K562 (cell line): ENCODE measurements at regions not wholly inside any gene's neighbourhood (a gene's known extent, or its start where the extent isn't known, plus 50 kb on each side); places are given as distances from the start of the nearest gene placed in this dataset.

Source experiments
- ATAC-seq: fragments of 200-7000 bp; cut with Tn5 transposase; 3 replicates; pipeline ENCODE4 v1.9.1; 2020; ENCODE audit warnings: moderate library complexity
- BruUV-seq: library from RNA; stranded (reverse); fragments of 400-500 nt; replicated peaks from 2 replicates; lab custom pipeline; 2021; lab: Mats Ljungman, UMichigan
- CTCF ChIA-PET: fragments of 300-600 bp; formaldehyde crosslinking; extraction: SDS; loops from one replicate; lab custom pipeline; 2021; ENCODE audit warnings: low intra/inter-chr PET ratio; lab: Yijun Ruan, JAX
- POLR2A ChIA-PET: fragments of 300-600, 350-650 bp; sonication (Branson Sonifier 250); formaldehyde crosslinking; extraction: SDS; loops from one replicate; lab custom pipeline; 2021; ENCODE audit warnings: antibody characterized with exemption, inconsistent platforms; lab: Yijun Ruan, JAX
- DNase-seq, 4 experiments: peaks; one replicate each; pipeline versions ENCODE4 v3.0.0 to v3.0.0-alpha.2; 2011 to 2018; ENCODE audit warnings: low spot score in 3 of 4, mixed read lengths in 3 of 4; ENCODE audit errors: extremely low read depth in 1 of 4
- FAIRE-seq: peaks from 2 replicates; lab custom pipeline; 2011; peaks lifted over from hg19 to GRCh38; lab: Jason Lieb, UNC
- H2AFZ ChIP-seq: 2 replicates; pipeline ENCODE4 v1.6.0; 2011; ENCODE audit warnings: low read depth, low read length, control low read depth, inconsistent platforms
- H3K27ac ChIP-seq: fragments of 200-600 bp; 3 replicates; pipeline ENCODE4 v1.8.0; 2011; ENCODE audit warnings: low read depth, mild to moderate bottlenecking, control low read depth, inconsistent platforms, low read length, moderate library complexity, mixed read lengths; ENCODE audit errors: extremely low read depth
- H3K27me3 ChIP-seq, 2 experiments: fragments of 300-600 bp in 1 of 2; 2 replicates in 1 of 2; 3 replicates in 1 of 2; pipeline versions ENCODE4 v1.6.0 to v1.8.0; 2011; ENCODE audit warnings: inconsistent platforms in 2 of 2, low read length in 2 of 2, mild to moderate bottlenecking in 1 of 2, mixed read lengths in 1 of 2, moderate library complexity in 1 of 2; ENCODE audit not compliant: control insufficient read depth in 2 of 2, insufficient read depth in 2 of 2
- H3K36me3 ChIP-seq: fragments of 300-600 bp; 3 replicates; pipeline ENCODE4 v1.8.0; 2011; ENCODE audit warnings: mild to moderate bottlenecking, low read length, inconsistent platforms; ENCODE audit not compliant: control insufficient read depth, insufficient read depth
- H3K4me1 ChIP-seq, 2 experiments: fragments of 200-600 bp in 1 of 2; replicated peaks in 1 of 2; 2 replicates in 1 of 2; 3 replicates in 1 of 2; pipeline versions ENCODE4 v1.5.1 to v1.8.0; 2011; ENCODE audit warnings: inconsistent platforms in 2 of 2, low read length in 2 of 2, mild to moderate bottlenecking in 1 of 2, mixed read lengths in 1 of 2, moderate library complexity in 1 of 2; ENCODE audit not compliant: control insufficient read depth in 2 of 2, insufficient read depth in 2 of 2
- H3K4me2 ChIP-seq: 2 replicates; pipeline ENCODE4 v1.6.1; 2011; ENCODE audit warnings: low read length, control low read depth, inconsistent platforms, mixed read lengths; ENCODE audit not compliant: insufficient read depth
- H3K4me3 ChIP-seq: fragments of 200-600 bp; sonication (generic), shearing (Covaris generic); 2 replicates; pipeline ENCODE4 v1.5.1; 2016; ENCODE audit warnings: control low read depth, inconsistent platforms
- H3K79me2 ChIP-seq: fragments of 200-600 bp; 3 replicates; pipeline ENCODE4 v1.8.0; 2011; ENCODE audit warnings: low read length, inconsistent platforms; ENCODE audit not compliant: control insufficient read depth, insufficient read depth
- H3K9ac ChIP-seq, 2 experiments: 2 replicates each; pipeline versions ENCODE4 v1.6.0 to v1.6.1; 2011; ENCODE audit warnings: low read depth in 2 of 2, low read length in 2 of 2, control low read depth in 1 of 2, inconsistent platforms in 1 of 2, mild to moderate bottlenecking in 1 of 2, mixed read lengths in 1 of 2; ENCODE audit not compliant: insufficient read depth in 1 of 2
- H3K9me1 ChIP-seq: one replicate; pipeline ENCODE4 v1.6.0; 2011; ENCODE audit warnings: inconsistent platforms, mild to moderate bottlenecking, low read length, moderate library complexity; ENCODE audit not compliant: control insufficient read depth, insufficient read depth
- H3K9me3 ChIP-seq: replicated peaks from 2 replicates; pipeline ENCODE4 v1.5.1; 2011; ENCODE audit warnings: low read depth, low read length, inconsistent platforms; ENCODE audit not compliant: control insufficient read depth, insufficient read depth
- H4K20me1 ChIP-seq: replicated peaks from 2 replicates; pipeline ENCODE4 v1.6.1; 2011; ENCODE audit warnings: low read length, inconsistent platforms, mixed read lengths; ENCODE audit not compliant: control insufficient read depth, insufficient read depth
- CBX3 ChIP-seq, 2 experiments: IDR thresholded peaks; 1 replicate in 1 of 2; 2 replicates in 1 of 2; pipeline ENCODE4 v1.6.1; 2012; ENCODE audit warnings: inconsistent platforms in 2 of 2, low read length in 2 of 2, borderline replicate concordance in 1 of 2, control low read depth in 1 of 2
- CBX8 ChIP-seq: fragments of 200-600 bp; sonication (generic); IDR thresholded peaks from 2 replicates; pipeline ENCODE4 v1.6.1; 2012; ENCODE audit warnings: borderline replicate concordance, mixed run types, low read depth, mild to moderate bottlenecking, moderate library complexity, mixed read lengths, low read length, control low read depth, inconsistent platforms; ENCODE audit not compliant: poor library complexity, severe bottlenecking; ENCODE audit errors: extremely low read depth
- CREB5 ChIP-seq: fragments of 250-450 bp; sonication (Bioruptor Pico); IDR thresholded peaks from 2 replicates; pipeline ENCODE4 v1.5.0; 2020; ENCODE audit warnings: mild to moderate bottlenecking
- ERF ChIP-seq: fragments of 450-650 bp; formaldehyde crosslinking; IDR thresholded peaks from 2 replicates; pipeline ENCODE4 v1.4.0; 2020; ENCODE audit warnings: mild to moderate bottlenecking, mixed read lengths
- FOXJ3 ChIP-seq: sonication (generic); formaldehyde crosslinking; IDR thresholded peaks from 2 replicates; pipeline ENCODE4 v1.4.0; 2020; ENCODE audit warnings: mild to moderate bottlenecking, missing genetic modification reagents
- HES1 ChIP-seq: fragments of 450-650 bp; IDR thresholded peaks from 2 replicates; pipeline ENCODE4 v1.6.1; 2016; ENCODE audit warnings: low read depth, mild to moderate bottlenecking, moderate library complexity
- HIVEP1 ChIP-seq: fragments of 250-450 bp; sonication (Bioruptor Pico); IDR thresholded peaks from 2 replicates; pipeline ENCODE4 v1.4.0; 2020; ENCODE audit warnings: mild to moderate bottlenecking
- KDM1A ChIP-seq, 2 experiments: fragments of 450-650 bp; IDR thresholded peaks; 2 replicates each; pipeline ENCODE4 v1.6.1; 2016; ENCODE audit warnings: mild to moderate bottlenecking in 2 of 2
- PREB ChIP-seq: sonication (generic); formaldehyde crosslinking; IDR thresholded peaks from 2 replicates; pipeline ENCODE4 v1.8.1; 2023; ENCODE audit warnings: mild to moderate bottlenecking, missing genetic modification reagents
- PTTG1 ChIP-seq: fragments of 450-650 bp; IDR thresholded peaks from 2 replicates; pipeline ENCODE4 v1.6.1; 2016; ENCODE audit warnings: low read depth, mild to moderate bottlenecking, missing genetic modification characterization, missing compliant biosample characterization
- SMARCA5 ChIP-seq: fragments of 450-650 bp; IDR thresholded peaks from 2 replicates; pipeline ENCODE4 v1.6.1; 2016
- SRSF3 ChIP-seq: fragments of 200-400 bp; formaldehyde crosslinking; IDR thresholded peaks from 2 replicates; pipeline ENCODE4 v1.6.1; 2016; ENCODE audit warnings: mild to moderate bottlenecking, low read length, moderate library complexity; ENCODE audit not compliant: insufficient read depth
- TRIM28 ChIP-seq: fragments of 450-650 bp; IDR thresholded peaks from 2 replicates; pipeline ENCODE4 v1.6.1; 2017
- ZBED1 ChIP-seq: IDR thresholded peaks from 2 replicates; pipeline ENCODE4 v1.6.1; 2014
- ZNF23 ChIP-seq: fragments of 250-450 bp; sonication (Bioruptor Pico); IDR thresholded peaks from 2 replicates; pipeline ENCODE4 v1.4.0; 2020; ENCODE audit warnings: mild to moderate bottlenecking
- ZNF436 ChIP-seq: fragments of 250-450, 450-650 bp; sonication (Bioruptor Pico); formaldehyde crosslinking; IDR thresholded peaks from 2 replicates; pipeline ENCODE4 v1.7.0; 2020; ENCODE audit warnings: mild to moderate bottlenecking
- ZNF785 ChIP-seq: fragments of 250-450 bp; sonication (Bioruptor Pico); IDR thresholded peaks from 2 replicates; pipeline ENCODE4 v1.4.0; 2020; ENCODE audit warnings: mild to moderate bottlenecking
- WGBS: fragments of 100-300 bp; shearing (Covaris generic); methylation state at CpG from one replicate; pipeline ENCODE4 v1.1.6; 2016; ENCODE audit warnings: low coverage, mixed read lengths; ENCODE audit not compliant: insufficient coverage; ENCODE audit errors: missing lambda C conversion rate; 5-methylcytosine and 5-hydroxymethylcytosine counted together
- in situ Hi-C: fragments of 300-500 bp; cut with MboI; formaldehyde crosslinking; loops from 4 replicates; pipeline ENCODE4 v1.15.0; 2018; ENCODE audit warnings: inconsistent platforms, mixed read lengths
- intact Hi-C: fragments of 100-400 bp; cut with micrococcal nuclease; formaldehyde crosslinking; loops from 2 replicates; pipeline ENCODE4 v1.14.2; 2022
- TF ChIP-seq, protein P1 (sequence below): fragments of 250-450 bp; sonication (Bioruptor Pico); IDR thresholded peaks from 2 replicates; pipeline ENCODE4 v1.5.0; 2021

DNA sequence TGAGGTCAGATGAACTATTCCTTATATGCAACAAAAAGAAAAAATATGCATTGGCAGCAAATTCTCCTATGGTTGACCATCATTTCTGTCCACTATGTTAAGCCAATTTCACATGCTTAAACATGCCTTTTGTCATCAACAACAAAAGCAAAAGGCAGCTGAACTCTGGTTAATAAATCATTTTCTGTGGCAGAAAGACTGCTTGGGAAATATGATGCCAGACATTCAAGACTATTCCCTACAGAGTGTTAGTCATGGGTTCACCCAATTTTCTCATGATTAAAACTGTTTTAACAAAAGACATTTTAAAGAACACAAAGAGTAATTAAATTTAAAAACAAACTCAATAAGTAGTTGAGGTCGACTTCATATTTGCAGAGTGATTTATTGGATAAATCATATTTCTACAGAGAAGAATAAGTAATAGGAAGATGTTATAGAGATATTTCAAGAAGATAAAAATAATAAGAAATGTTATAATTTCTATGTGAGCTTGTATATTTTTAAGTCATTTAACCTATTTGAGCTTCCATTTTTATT, 890.6 kb downstream of the STPG2 start:
- intact Hi-C loops, result no loop called here
- POLR2A ChIA-PET, result no interaction called here
- no TSS peak for BruUV-seq
- Histone ChIP-seq H3K4me1 (no peaks in the 10 kb centered on the region), H3K27ac (no peak overlapping the region), H3K9ac (no peak overlapping the region), H3K36me3 (no peaks in the 10 kb centered on the region), H2AFZ (no peak overlapping the region), H3K79me2 (no peaks in the 10 kb centered on the region), H3K27me3 (no peaks in the 10 kb centered on the region), H3K9me3 (no peaks in the 10 kb centered on the region), H3K9me1 (no peaks in the 10 kb centered on the region), H3K4me3 (no peak overlapping the region), H4K20me1 (no peaks in the 10 kb centered on the region), H3K4me2 (no peak overlapping the region)
- CTCF ChIA-PET, result no interaction called here
- DNase-seq (no peak), FAIRE-seq (no peak), ATAC-seq (no peak)
- TF ChIP-seq ZNF436 (CRISPR knock-in tag) (no peak), ZBED1 (no peak), TRIM28 (no peak), ZNF23 (CRISPR knock-in tag) (no peak), HIVEP1 (CRISPR knock-in tag) (no peak), CBX8 (no peak), CREB5 (CRISPR knock-in tag) (no peak), PREB (CRISPR knock-in tag) (no peak), HES1 (no peak), PTTG1 (tag) (no peak), ERF (CRISPR knock-in tag) (no peak), SRSF3 (no peak), FOXJ3 (CRISPR knock-in tag) (no peak), KDM1A (IDR thresholded peaks at IDR 0.05) (no peak), ZNF785 (CRISPR knock-in tag) (no peak), CBX3 (IDR thresholded peaks at IDR 0.05; ENCODE audit: borderline replicate concordance in 1 of 2, low read length in 2 of 2) (no peak), SMARCA5 (no peak)
- TF ChIP-seq, protein P1, sequence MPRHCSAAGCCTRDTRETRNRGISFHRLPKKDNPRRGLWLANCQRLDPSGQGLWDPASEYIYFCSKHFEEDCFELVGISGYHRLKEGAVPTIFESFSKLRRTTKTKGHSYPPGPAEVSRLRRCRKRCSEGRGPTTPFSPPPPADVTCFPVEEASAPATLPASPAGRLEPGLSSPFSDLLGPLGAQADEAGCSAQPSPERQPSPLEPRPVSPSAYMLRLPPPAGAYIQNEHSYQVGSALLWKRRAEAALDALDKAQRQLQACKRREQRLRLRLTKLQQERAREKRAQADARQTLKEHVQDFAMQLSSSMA, result no peak
- in situ Hi-C loops, result no loop called here
- 0% methylated on average over 1 of the region's 1 CpG for WGBS
